ENCODE measurements at regions not wholly inside any gene's neighbourhood (a gene's known extent, or its start where the extent isn't known, plus 50 kb on each side); places are given as distances from the start of the nearest gene placed in this dataset.

DNA sequence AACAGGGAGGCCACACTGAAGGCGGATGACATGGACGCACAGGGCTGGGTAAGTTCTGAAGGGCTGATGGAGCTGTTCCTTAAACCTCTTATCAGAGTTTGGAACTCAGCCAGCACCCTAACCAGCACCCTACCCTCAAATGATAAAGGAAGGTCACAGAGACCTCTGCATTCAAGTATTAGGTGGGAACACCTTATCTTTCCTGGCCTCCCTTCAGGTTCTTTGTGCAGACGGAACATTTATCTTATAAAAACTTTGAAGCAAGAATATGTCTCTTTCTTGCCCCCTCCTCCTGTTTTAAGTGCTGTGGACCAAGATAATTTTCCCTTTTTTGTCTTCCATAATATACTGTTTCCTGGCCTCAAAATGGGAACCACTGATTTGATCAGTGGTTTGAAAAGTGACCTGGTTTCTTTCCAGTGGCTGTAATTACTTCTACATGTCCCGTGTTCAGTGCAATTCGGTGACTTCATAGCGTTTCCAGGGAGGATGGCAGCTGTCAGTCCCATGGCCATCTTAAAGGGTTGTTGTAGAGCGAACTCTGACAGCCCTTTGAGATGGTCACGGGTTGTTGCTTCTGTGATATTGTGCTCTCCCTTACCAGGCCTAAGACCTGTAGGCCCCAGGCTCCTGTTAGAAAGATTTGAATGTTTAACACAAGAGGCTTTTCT, 213.2 kb upstream of the MYLIP start:
- no peak for TF ChIP-seq POLR2A (IDR thresholded peaks at IDR 0.05)
- TF ChIP-seq, protein P1, sequence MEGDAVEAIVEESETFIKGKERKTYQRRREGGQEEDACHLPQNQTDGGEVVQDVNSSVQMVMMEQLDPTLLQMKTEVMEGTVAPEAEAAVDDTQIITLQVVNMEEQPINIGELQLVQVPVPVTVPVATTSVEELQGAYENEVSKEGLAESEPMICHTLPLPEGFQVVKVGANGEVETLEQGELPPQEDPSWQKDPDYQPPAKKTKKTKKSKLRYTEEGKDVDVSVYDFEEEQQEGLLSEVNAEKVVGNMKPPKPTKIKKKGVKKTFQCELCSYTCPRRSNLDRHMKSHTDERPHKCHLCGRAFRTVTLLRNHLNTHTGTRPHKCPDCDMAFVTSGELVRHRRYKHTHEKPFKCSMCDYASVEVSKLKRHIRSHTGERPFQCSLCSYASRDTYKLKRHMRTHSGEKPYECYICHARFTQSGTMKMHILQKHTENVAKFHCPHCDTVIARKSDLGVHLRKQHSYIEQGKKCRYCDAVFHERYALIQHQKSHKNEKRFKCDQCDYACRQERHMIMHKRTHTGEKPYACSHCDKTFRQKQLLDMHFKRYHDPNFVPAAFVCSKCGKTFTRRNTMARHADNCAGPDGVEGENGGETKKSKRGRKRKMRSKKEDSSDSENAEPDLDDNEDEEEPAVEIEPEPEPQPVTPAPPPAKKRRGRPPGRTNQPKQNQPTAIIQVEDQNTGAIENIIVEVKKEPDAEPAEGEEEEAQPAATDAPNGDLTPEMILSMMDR (IDR thresholded peaks at IDR 0.05) = no peak

Data from body of pancreas (tissue), 4 donors.